ENCODE measurements at regions not wholly inside any gene's neighbourhood (a gene's known extent, or its start where the extent isn't known, plus 50 kb on each side); places are given as distances from the start of the nearest gene placed in this dataset.

- Histone ChIP-seq H3K4me1 (ENCODE audit: control insufficient read depth in 2 of 2, insufficient read depth in 2 of 2, low read length in 2 of 2) (no peaks in the 10 kb centered on the region), H3K79me2 (ENCODE audit: control insufficient read depth, insufficient read depth, low read length) (no peaks in the 10 kb centered on the region), H3K9me3 (ENCODE audit: control extremely low read depth in 1 of 3, control insufficient read depth in 2 of 3, insufficient read depth in 1 of 3, low read length in 2 of 3) (no peaks in the 10 kb centered on the region), H4K20me1 (ENCODE audit: control insufficient read depth, insufficient read depth, low read length, poor library complexity, severe bottlenecking) (no peaks in the 10 kb centered on the region), H3K4me2 (replicated peaks; ENCODE audit: low read depth, low read length, poor library complexity, severe bottlenecking) (no peak overlapping the region), H3K9ac (ENCODE audit: low read length) (no peak overlapping the region), H3K27ac (ENCODE audit: low read length in 2 of 2) (no peak overlapping the region), H3K27me3 (replicated peaks in 1 of 4; ENCODE audit: control extremely low read depth in 1 of 4, control insufficient read depth in 3 of 4, insufficient read depth in 4 of 4, low read length in 3 of 4) (peaks cover 0 to 2% (median 0%) of the 10 kb centered on the region in 4 experiments), H3K36me3 (replicated peaks in 1 of 2; ENCODE audit: control extremely low read depth in 1 of 2, control insufficient read depth in 1 of 2, extremely low read depth in 1 of 2, insufficient read depth in 2 of 2, low read length in 1 of 2) (no peaks in the 10 kb centered on the region), H3K4me3 (ENCODE audit: control extremely low read depth in 1 of 5, extremely low read depth in 1 of 5, insufficient read depth in 1 of 5, low read depth in 2 of 5, low read length in 4 of 5) (no peak overlapping the region), H2AFZ (ENCODE audit: insufficient read depth, low read depth, low read length, poor library complexity, severe bottlenecking) (no peak overlapping the region)
- no peak for ATAC-seq (ENCODE audit: low read depth)
- WGBS (ENCODE audit: insufficient coverage): no CpG with 5 or more reads among the region's 3 CpGs
- no peak overlapping the region for H3K4me3 Mint-ChIP-seq
- peaks cover 6% of the 10 kb centered on the region for H3K9me3 Mint-ChIP-seq (ENCODE audit: insufficient read depth)
- TF ChIP-seq EZH2 (IDR thresholded peaks at IDR 0.05; ENCODE audit: borderline replicate concordance, insufficient read depth, low read depth, low read length, poor library complexity, severe bottlenecking): no peak
- CTCF ChIA-PET: no interaction called here
- no peak overlapping the region for H3K27ac Mint-ChIP-seq
- POLR2A ChIA-PET: no interaction called here
- intact Hi-C loops (cut with micrococcal nuclease): no loop called here
- DNase-seq: no peak
- H3K27me3 Mint-ChIP-seq: peaks cover 3% of the 10 kb centered on the region
- H3K4me1 Mint-ChIP-seq: no peaks in the 10 kb centered on the region
Observed at GRCh38 chr7:115499956-115500355, 530.6 kb downstream of the TFEC start.

- Histone ChIP-seq H3K9ac (ENCODE audit: low read length) (no peak overlapping the region), H3K9me3 (ENCODE audit: control extremely low read depth in 1 of 3, control insufficient read depth in 2 of 3, insufficient read depth in 1 of 3, low read length in 2 of 3) (no peaks in the 10 kb centered on the region), H3K4me2 (replicated peaks; ENCODE audit: low read depth, low read length, poor library complexity, severe bottlenecking) (no peak overlapping the region), H3K79me2 (ENCODE audit: control insufficient read depth, insufficient read depth, low read length) (no peaks in the 10 kb centered on the region), H4K20me1 (ENCODE audit: control insufficient read depth, insufficient read depth, low read length, poor library complexity, severe bottlenecking) (no peaks in the 10 kb centered on the region), H2AFZ (ENCODE audit: insufficient read depth, low read depth, low read length, poor library complexity, severe bottlenecking) (no peak overlapping the region), H3K4me1 (ENCODE audit: control insufficient read depth in 2 of 2, insufficient read depth in 2 of 2, low read length in 2 of 2) (no peaks in the 10 kb centered on the region), H3K27me3 (replicated peaks in 1 of 4; ENCODE audit: control extremely low read depth in 1 of 4, control insufficient read depth in 3 of 4, insufficient read depth in 4 of 4, low read length in 3 of 4) (peaks cover 0 to 4% (median 0%) of the 10 kb centered on the region in 4 experiments), H3K4me3 (ENCODE audit: control extremely low read depth in 1 of 5, extremely low read depth in 1 of 5, insufficient read depth in 1 of 5, low read depth in 2 of 5, low read length in 4 of 5) (no peak overlapping the region), H3K36me3 (replicated peaks in 1 of 2; ENCODE audit: control extremely low read depth in 1 of 2, control insufficient read depth in 1 of 2, extremely low read depth in 1 of 2, insufficient read depth in 2 of 2, low read length in 1 of 2) (no peaks in the 10 kb centered on the region), H3K27ac (ENCODE audit: low read length in 2 of 2) (no peak overlapping the region)
- CTCF ChIA-PET: no interaction called here
- no peak overlapping the region for H3K4me3 Mint-ChIP-seq
- no peaks in the 10 kb centered on the region for H3K9me3 Mint-ChIP-seq (ENCODE audit: insufficient read depth)
- H3K27ac Mint-ChIP-seq: no peak overlapping the region
- H3K4me1 Mint-ChIP-seq: no peaks in the 10 kb centered on the region
- ATAC-seq (ENCODE audit: low read depth): no peak
- intact Hi-C loops (cut with micrococcal nuclease): no loop called here
- WGBS (ENCODE audit: insufficient coverage): 83% methylated on average over 3 of the region's 5 CpGs
- no peak for TF ChIP-seq EZH2 (IDR thresholded peaks at IDR 0.05; ENCODE audit: borderline replicate concordance, insufficient read depth, low read depth, low read length, poor library complexity, severe bottlenecking)
- TF ChIP-seq, protein P1, sequence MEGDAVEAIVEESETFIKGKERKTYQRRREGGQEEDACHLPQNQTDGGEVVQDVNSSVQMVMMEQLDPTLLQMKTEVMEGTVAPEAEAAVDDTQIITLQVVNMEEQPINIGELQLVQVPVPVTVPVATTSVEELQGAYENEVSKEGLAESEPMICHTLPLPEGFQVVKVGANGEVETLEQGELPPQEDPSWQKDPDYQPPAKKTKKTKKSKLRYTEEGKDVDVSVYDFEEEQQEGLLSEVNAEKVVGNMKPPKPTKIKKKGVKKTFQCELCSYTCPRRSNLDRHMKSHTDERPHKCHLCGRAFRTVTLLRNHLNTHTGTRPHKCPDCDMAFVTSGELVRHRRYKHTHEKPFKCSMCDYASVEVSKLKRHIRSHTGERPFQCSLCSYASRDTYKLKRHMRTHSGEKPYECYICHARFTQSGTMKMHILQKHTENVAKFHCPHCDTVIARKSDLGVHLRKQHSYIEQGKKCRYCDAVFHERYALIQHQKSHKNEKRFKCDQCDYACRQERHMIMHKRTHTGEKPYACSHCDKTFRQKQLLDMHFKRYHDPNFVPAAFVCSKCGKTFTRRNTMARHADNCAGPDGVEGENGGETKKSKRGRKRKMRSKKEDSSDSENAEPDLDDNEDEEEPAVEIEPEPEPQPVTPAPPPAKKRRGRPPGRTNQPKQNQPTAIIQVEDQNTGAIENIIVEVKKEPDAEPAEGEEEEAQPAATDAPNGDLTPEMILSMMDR (IDR thresholded peaks at IDR 0.05): no peak
- H3K27me3 Mint-ChIP-seq: peaks cover 3% of the 10 kb centered on the region
- POLR2A ChIA-PET: no interaction called here
- no peak for DNase-seq
Observed at GRCh38 chr7:115496006-115496405, 534.6 kb downstream of the TFEC start.
